NT2/D1 (cell line): ENCODE measurements at regions not wholly inside any gene's neighbourhood (a gene's known extent, or its start where the extent isn't known, plus 50 kb on each side); places are given as distances from the start of the nearest gene placed in this dataset.

Experiments used
- DNase-seq: peaks from one replicate; pipeline ENCODE4 v3.0.0-alpha.2; 2011; ENCODE audit warnings: low read depth, low spot score
- H3K27me3 ChIP-seq: 2 replicates; pipeline ENCODE4 v1.6.0; 2011; ENCODE audit warnings: mild to moderate bottlenecking; ENCODE audit not compliant: insufficient read length, insufficient read depth
- H3K36me3 ChIP-seq: 2 replicates; pipeline ENCODE4 v1.6.1; 2011; ENCODE audit warnings: mild to moderate bottlenecking, low read length, mixed read lengths; ENCODE audit not compliant: insufficient read depth, insufficient read length
- H3K4me1 ChIP-seq: 2 replicates; pipeline ENCODE4 v1.5.1; 2011; ENCODE audit not compliant: insufficient read depth, insufficient read length
- H3K4me3 ChIP-seq: 2 replicates; pipeline ENCODE4 v1.5.1; 2011; ENCODE audit warnings: low read depth; ENCODE audit not compliant: insufficient read length
- H3K9ac ChIP-seq: 2 replicates; pipeline ENCODE4 v1.6.0; 2011; ENCODE audit warnings: low read depth; ENCODE audit not compliant: insufficient read length
- H3K9me3 ChIP-seq: 2 replicates; pipeline ENCODE4 v1.5.1; 2011; ENCODE audit warnings: mild to moderate bottlenecking, low read length; ENCODE audit not compliant: insufficient read depth
- SUZ12 ChIP-seq: IDR thresholded peaks from 2 replicates; pipeline ENCODE4 v1.6.1; 2011; ENCODE audit not compliant: insufficient read length, insufficient read depth; ENCODE audit errors: extremely low read depth
- YY1 ChIP-seq: IDR thresholded peaks from 2 replicates; pipeline ENCODE4 v1.6.1; 2011; ENCODE audit not compliant: insufficient read length, insufficient read depth
- ZNF274 ChIP-seq: IDR thresholded peaks from 2 replicates; pipeline ENCODE4 v1.6.1; 2011; ENCODE audit warnings: mild to moderate bottlenecking, low read depth, low read length

DNA sequence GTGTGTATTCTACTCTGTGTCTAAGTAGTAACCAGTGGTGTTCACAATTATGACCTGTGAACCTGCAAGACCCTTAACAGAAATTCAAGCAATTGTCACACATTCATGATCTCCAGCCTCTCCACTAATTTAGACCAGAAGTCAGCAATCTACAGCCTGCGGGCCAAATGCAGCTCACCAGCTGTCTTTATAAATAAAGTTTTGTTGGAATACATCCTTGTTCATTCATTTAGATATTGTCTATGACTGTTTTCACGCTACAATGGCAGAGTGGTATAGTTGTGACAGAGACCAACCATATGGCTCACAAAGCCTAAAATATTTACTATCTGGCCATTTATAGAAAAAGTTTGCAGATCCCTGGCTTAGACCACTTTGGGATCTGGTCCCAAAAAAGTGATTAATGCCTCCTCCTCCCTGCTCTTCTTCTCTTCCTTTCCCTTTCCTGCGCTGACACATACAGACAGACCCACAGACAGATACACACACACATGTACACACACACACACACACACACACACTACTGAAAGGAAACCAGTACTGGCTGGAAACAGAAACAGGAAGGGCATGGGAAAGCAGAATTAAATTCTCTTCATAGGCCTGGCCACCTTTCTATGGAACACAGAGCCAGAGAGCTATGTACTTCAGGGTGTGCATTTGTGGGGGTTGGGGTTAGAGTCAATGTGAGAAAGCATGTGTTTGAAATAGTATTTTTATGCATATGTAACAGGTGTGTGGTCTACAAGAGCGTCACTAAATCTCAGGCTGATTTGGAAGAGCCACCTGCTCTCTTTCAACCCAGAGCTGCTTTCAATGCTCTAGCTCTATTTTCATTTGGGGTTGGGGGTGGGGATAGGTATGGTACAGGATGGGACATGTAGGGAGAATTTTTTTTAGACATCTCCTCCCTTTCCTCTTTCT is 49.7 kb upstream of the TMEM164 start:
- no peak for DNase-seq
- Histone ChIP-seq H3K36me3 (no peaks in the 10 kb centered on the region), H3K9me3 (no peaks in the 10 kb centered on the region), H3K4me1 (no peaks in the 10 kb centered on the region), H3K9ac (no peak overlapping the region), H3K27me3 (no peaks in the 10 kb centered on the region), H3K4me3 (no peak overlapping the region)
- TF ChIP-seq YY1 (no peak), ZNF274 (no peak), SUZ12 (no peak)
